NOMO-1 treated with DMSO at 0.1 percent for 48 hours (cell line): ENCODE measurements at regions not wholly inside any gene's neighbourhood (a gene's known extent, or its start where the extent isn't known, plus 50 kb on each side); places are given as distances from the start of the nearest gene placed in this dataset.

Experiments
- DNase-seq: peaks from one replicate; lab custom pipeline; 2025; ENCODE audit not compliant: unreplicated experiment; lab: John Stamatoyannopoulos, UW

GRCh38 chr2:151087377-151087776 is 174.3 kb downstream of the RBM43 start:
- no peak for DNase-seq

- no peak for DNase-seq
Observed at GRCh38 chr2:151085181-151085611, 176.5 kb downstream of the RBM43 start.

GRCh38 chr2:151083856-151084795 is 177.5 kb downstream of the RBM43 start:
- DNase-seq: no peak

- DNase-seq: no peak
Observed at GRCh38 chr2:151078889-151079288, 182.8 kb downstream of the RBM43 start.

GRCh38 chr2:151071906-151072305 is 189.8 kb downstream of the RBM43 start:
- no peak for DNase-seq

- no peak for DNase-seq
Observed at GRCh38 chr2:151071382-151071781, 190.3 kb downstream of the RBM43 start.

GRCh38 chr2:151070253-151070652 is 191.4 kb downstream of the RBM43 start:
- no peak for DNase-seq

- DNase-seq: no peak
Observed at GRCh38 chr2:151067658-151068369, 193.8 kb downstream of the RBM43 start.

- DNase-seq: no peak
Observed at GRCh38 chr2:151063271-151063670, 198.4 kb downstream of the RBM43 start.

GRCh38 chr2:151060287-151060686 is 201.4 kb downstream of the RBM43 start:
- DNase-seq: no peak

- peak; percentile 22 for DNase-seq
Observed at GRCh38 chr2:151056870-151057269, 204.8 kb downstream of the RBM43 start.

GRCh38 chr2:151053661-151053990 is 208.0 kb downstream of the RBM43 start:
- DNase-seq: no peak

GRCh38 chr2:151052850-151053660 is 208.6 kb downstream of the RBM43 start:
- DNase-seq: no peak

GRCh38 chr2:151051574-151052220 is 210.0 kb downstream of the RBM43 start:
- peak; percentile 55 for DNase-seq

- no peak for DNase-seq
Observed at GRCh38 chr2:151049746-151050145, 211.9 kb downstream of the RBM43 start.

- DNase-seq: no peak
Observed at GRCh38 chr2:151048331-151049054, 213.2 kb downstream of the RBM43 start.

GRCh38 chr2:151043484-151043883 is 218.2 kb downstream of the RBM43 start:
- DNase-seq: no peak

GRCh38 chr2:151042964-151043363 is 218.7 kb downstream of the RBM43 start:
- no peak for DNase-seq

- no peak for DNase-seq
Observed at GRCh38 chr2:151040039-151040438, 221.6 kb downstream of the RBM43 start.

GRCh38 chr2:151038516-151038915 is 223.1 kb downstream of the RBM43 start:
- no peak for DNase-seq
